GM21576 (cell line): ENCODE measurements at regions not wholly inside any gene's neighbourhood (a gene's known extent, or its start where the extent isn't known, plus 50 kb on each side); places are given as distances from the start of the nearest gene placed in this dataset.

ENCODE experiments used
- ATAC-seq: cut with Tn5 transposase; IDR thresholded peaks from one replicate; pipeline ENCODE4 v1.9.1; 2021; ENCODE audit warnings: mild to moderate bottlenecking, moderate library complexity; ENCODE audit not compliant: unreplicated experiment

DNA sequence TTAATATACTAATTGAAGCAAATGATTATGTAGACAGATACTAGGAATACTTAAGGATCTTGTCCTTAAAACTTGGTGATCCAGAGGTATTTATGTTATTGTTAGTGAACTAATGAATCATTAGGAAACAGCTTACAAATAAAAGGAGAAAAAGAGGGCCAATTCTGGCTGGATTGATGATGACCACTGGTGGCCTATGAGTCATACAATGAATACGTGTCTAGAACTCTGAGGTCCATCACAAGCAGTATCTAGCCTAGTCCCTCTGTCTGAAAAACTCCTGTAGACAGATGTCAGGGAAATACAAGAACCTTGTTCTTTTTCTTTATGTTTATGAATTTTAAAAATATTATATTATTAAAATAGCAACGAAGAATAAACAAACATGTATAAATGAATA is 51.7 kb upstream of the RTL1 start:
- no peak for ATAC-seq

DNA sequence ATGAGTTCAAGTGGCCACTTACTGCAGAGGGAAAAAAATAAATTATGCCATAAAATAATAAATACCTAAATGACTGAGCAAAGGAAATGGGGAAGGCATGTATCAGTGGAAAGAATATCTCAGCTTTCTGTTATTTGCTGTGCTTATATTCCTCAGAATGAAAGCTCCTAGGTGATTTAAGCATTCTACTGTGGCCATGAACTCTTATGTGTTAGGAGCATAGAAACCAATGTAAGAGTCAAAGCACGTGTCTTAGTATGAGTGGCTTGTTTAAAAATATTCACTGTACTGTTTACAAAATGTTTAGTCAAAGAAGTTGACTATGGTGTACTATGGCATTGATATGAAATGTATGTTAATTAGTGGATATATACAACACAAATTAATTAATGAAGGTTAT is 59.0 kb upstream of the RTL1 start:
- no peak for ATAC-seq

DNA sequence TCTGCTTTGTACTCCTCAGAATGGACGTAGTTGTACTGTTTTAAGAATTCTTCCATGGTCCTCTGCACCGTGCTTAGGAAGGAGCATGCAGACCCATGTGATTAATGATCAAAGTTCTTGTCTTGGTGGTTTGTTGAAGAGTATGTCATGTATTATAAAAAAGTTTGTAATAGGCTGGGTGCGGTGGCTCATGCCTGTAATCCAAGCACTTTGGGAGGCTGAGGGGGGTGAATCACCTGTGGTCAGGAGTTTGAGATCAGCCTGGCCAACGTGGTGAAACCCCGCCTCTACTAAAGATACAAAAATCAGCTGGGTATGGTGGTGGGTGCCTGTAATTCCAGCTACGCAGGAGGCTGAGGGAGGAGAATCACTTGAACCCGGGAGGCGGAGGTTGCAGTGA is 61.8 kb upstream of the RTL1 start:
- ATAC-seq, result no peak

DNA sequence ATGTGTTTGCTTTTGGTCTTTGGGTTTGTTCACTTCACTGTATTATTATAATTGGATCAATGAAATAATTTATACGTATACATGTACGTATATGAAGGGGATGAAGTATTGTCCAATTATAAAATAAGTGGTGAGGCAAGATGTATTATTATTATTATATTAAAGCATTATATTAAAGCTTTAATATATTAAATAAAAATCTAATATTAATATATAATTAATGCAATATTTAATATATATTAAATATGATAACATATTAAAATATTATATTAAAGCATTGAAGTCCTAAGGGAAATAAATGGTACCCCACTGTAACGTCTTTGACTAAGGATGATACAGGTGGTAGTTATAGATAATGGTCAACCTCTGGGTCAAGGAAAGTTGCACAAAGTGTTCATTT is 63.7 kb upstream of the RTL1 start:
- no peak for ATAC-seq

DNA sequence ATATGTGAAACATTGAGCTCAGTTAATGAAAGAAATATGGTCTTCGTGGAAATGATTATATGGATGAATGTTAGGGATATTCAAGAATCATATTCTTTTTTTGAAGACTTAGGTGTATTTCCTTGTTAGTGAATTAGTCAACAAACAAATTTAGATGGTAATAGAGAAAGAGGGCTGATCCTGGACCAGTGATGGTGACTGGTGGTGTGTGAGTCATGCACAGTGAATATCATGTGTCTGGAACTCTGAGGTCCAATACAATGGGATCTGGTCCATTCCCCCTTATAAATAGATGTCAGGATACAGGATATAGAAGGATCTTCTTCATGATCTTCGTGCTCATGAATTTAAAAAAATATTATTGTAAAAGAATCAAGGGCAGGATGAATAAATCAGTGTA is 64.4 kb upstream of the RTL1 start:
- no peak for ATAC-seq

DNA sequence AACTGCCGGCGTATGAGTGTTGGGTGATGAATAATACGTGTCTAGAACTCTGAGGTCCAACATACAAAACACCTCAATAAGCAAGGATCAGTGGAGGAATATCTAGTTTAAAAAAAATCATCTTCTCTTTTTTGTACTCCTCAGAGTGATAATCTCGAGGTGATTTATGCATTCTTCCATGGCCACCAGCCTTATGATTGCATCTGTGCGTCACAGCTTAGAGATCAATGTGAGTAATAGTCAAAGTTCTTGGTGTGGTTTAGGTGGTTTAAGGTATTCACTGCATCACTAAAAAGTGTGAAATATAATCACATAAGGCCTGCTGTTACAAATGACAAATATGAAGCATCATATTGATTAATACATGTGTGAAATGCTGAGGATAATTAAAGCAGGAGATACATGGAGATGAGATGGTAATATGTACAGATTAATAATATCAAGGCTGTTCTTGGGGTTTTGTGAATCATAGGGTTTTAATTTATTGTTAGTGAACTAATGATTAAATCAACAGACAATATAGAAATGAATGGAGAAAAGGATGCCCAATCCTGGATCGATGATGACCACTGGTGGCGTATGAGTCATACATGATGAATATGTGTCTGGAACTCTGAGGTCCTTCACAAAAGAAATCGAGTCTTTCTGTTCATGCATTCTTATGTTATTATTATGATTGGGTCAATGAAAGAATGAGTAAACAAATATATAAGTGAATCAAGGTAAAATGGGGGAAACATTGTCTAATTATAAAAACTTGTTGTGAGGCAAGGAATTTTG is 68.8 kb upstream of the RTL1 start:
- ATAC-seq, result no peak

DNA sequence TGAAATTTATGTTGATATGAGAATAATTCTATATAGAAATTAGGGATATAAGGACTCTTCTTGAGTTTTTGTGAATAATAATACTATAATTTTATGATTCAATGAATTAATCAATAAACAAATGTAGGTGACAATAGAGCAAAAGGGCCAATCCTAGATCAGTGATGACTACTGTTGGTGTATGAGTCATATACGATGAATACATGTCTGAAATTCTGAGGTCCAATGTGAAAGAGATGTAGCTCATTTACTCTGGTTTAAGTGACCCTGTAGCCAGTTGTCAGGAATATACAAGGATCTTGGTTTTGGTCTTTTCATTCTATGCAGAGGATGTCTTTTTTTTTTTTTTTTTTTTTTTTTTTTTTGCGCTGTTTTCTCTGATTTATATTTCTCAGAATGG is 72.1 kb upstream of the RTL1 start:
- ATAC-seq, result no peak

DNA sequence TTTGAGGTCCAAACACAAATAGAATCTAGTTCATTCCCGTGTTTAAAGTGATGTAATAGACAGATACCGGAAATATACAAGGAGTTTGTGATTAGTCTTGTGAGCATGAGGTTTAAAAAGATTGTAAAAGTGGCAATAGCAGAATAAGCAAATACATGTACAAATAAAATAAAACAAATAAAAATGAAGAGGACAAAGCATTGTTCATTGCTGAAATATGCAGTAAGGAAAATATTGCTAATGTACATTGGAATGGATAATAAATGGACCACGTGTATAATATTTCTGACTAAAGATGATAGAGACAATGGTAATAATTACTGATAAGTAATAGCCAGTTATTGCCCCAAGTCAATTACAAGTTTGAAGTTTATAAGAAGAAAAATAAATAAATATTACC is 75.6 kb upstream of the RTL1 start:
- ATAC-seq, result no peak

DNA sequence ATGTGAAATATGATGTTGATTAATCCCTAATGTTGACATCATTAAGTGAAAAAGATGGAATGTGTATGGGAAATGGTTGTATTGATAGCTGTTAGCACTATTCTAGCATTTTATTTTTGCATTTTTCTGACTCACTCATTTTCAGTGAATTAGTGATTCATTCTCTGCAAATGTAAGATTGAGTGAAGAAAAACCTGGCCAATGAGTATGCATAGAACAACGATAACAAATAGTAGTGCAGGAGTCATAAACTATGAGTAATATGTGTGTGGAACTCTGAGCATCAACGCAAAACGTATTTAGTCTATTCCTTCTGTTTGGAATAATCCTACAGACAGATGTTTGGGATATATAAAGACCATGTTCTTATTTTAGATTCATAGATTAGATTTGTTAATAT is 76.3 kb upstream of the RTL1 start:
- no peak for ATAC-seq

DNA sequence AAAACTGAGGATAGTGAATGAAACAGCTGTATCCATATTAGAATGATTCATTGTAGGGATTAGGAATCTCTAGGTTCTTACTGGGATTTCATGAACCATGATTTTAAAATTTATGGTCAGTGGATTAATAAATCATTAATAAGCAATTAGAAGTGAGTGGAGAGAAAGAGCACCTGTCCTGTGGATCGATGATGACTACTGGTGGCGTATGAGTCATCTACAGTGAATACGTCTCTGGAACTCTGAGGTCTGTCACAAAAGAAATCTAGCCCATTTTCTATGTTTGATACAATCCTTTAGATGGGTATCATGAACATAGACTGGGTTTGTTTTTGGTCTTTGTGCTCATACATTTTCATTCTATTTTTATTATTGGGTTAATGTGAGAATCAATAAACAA is 77.3 kb upstream of the RTL1 start:
- no peak for ATAC-seq

DNA sequence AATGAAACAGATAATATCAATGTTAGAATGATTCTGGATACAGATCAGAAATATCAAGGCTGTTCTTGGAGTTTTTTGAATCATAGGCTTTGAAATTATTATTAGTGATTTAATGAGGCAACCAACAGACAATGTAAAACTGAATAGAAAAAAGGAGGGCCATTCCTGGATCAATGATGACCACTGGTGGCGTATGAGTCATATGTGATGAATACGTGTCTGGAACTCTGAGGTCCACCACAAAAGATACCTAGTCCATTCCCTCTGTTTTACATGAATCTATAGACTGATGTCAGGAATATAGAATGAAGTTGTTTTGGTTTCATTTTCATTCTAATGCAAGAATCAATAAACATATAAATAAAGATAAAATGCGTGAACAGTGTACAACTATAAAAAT is 78.3 kb upstream of the RTL1 start:
- no peak for ATAC-seq

DNA sequence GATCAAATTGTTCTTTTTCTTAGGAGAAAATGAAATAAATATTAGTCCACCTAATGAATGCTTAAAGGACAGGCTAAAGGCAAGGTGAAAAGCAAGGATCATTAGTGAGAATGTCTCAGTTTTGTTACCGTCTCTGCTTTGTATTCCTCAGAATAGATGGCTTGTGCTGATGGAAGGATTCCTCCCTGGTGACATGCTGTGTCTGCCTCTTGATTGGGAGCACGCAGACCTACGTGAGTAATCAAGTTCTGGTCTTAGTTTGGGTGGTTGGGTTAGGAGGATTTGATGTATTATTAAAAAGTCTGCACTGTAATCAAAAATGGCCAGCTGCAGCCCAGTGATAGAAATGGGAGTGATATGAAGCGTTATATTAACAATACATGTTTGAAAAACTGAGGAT is 78.8 kb upstream of the RTL1 start:
- ATAC-seq, result no peak

DNA sequence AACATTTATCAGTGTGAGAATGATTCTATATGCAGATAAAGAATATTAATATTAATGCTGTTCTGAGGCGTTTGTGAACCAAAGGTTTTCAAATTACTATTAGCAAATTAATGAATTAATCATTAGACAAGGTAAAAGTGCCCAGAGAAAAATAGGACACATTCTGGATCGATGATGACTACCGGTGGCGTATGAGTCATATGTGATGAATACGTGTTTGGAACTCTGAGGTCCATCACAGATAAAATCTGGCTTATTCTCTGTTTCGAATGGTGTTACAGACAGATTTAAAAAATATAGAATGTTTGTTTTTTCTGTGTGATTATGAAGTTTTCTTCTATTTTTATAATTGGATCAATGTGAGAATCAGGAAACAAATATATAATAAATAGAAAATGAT is 79.2 kb upstream of the RTL1 start:
- no peak for ATAC-seq

DNA sequence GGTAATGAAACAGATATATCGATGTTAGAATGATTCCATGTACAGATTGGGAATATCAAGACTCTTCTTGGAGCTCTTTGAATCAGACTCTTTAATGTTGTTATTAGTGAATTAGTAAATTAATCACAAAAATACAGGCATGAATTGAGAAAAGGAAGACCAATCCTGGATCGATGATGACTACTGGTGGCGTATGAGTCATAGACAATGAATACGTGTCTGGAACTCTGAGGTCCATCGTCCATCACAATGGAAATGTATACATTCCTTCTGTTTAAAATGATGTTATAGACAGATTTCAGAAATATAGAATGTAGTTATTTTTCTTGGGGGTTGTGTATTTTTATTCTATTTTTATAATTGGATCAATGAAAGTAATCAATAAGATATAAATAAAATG is 80.2 kb upstream of the RTL1 start:
- ATAC-seq, result no peak

DNA sequence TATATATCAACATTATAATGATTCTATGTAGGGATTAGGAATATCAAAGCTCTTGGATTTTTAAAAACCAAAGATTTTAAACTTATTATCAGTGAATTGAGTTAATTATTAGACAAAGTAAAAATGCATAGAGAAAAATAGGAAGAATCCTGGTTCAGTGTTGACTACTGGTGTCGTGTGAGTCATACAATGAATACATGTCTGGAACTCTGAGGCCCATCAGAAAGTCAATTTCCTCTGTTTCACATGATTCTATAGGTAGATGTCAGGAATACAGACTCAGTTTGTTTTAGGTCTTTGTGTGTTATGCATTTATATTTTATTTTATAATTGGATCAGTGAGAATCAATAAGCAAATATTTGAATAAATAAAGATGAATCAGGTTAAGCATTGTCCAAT is 84.5 kb upstream of the RTL1 start:
- ATAC-seq, result no peak

DNA sequence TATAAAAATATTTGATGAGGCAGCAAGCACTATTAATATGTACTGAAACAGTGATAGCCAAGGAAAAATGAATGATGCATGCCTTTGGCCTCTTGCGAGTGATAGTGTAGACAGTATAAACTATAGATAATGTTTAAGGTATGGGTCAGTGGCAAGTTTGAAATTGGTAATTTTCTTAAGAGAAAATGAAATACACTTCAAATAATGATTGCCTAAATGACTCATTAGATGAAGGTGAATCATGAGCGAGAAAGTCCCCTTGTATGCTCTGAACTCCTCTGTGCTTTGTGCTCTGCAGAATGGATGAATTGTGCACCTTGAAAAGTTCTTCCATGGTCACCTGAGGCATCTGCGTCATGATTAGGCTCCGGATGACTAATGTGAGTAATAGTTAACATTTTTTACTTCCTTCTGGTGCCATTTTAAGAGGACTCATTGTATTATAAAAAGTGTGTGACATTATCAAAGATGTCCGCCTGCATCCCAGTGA is 84.9 kb upstream of the RTL1 start:
- ATAC-seq, result no peak

DNA sequence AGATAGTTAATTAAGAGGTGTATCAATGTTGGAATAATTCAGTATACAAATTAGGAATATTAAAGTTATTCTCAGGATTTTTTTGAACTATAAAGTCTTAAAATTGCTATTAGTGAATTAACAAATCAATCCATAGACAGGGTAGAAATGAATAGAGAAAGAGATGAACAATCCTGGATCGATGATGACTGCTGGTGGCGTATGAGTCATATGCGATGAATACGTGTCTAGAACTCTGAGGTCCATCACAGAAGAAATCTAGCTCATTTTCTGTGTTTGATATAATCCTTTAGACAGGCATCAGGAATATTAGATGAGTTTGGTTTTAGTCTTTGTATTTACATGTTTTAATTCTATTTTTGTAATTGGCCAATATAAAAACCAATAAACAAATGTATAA is 85.4 kb upstream of the RTL1 start:
- ATAC-seq, result no peak

DNA sequence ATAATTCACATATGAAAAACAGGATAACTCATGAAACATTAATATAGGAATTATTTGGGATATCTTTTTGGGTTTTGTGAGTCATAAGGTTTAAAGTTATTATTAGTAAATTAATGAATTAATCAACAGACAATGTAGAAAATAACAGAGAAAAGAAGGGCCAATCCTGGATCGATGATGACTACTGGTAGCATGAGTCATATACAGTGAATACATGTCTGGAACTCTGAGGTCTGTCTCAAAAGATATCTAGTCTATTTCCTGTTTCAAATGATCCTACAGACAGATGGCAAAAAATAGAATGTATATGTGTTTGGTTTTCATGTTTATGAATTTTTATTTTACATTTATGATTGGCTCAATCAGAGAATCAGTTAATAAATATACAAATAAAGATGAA is 86.4 kb upstream of the RTL1 start:
- no peak for ATAC-seq

DNA sequence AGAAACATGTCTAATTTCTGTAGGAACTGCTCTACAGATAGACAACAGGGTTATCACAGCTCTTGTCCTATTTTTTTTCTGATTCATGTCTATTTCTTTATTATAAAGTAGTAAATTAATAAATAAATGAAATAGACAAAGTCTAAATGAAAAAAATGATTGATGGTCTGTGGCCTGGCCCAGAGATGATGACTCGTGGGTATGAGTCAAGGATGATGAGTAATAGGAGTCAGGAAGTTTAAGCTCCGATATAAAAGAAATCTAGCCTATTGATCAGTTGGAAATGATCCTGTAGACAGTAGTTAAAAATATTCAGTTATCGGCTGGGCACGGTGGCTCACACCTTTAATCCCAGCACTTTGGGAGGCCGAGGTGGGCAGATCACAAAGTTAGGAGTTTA is 90.6 kb upstream of the RTL1 start:
- ATAC-seq, result no peak

DNA sequence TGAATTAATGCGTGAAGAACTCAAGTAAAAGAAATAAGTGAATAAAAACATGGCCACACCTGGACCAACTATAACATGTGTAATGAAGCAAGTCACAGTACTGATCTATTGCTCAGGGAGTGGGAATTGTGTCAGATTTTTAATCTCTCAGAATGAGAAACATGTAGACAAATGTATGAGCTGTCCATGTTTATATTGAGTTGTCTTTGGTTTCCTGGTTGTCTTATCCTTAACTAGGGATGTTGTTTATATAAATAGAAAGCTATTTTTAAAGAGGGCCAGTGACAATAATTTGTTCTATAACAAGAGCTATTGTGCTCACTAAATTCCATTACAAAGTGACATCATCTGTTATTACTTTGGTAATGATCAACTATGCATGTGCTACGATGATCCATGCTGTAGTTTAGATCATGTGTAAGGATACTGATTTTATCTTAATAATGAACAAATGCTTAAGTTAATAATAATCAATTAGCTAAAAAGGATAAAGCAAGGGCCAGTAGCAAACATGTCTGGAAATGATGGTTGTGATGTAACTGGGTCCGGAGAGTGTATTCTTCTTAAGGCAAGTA is 91.3 kb upstream of the RTL1 start:
- ATAC-seq, result no peak

DNA sequence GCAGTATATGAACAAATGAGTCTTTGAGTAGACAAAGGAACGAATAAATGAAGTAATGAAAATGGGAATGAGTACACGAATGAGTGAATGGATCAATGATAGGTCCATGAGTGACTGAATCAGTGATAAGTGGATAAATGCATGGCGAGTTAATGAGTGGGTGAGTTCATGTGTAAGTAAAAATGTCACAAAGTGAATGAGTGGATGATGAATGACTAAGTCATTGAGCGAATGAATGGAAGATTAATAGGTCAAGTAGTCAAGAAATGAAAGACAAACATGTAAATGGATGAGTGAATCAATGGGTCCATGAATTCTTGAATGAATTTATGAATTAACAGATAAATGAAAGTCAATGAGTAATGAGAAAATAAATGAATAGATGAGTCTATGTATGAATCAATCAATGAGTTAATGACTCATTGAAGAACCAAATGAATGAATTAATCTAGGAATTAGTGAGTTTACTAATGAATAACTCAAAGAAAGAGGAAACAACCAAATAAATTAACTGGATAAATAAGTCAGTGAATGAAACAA is 97.3 kb upstream of the RTL1 start:
- no peak for ATAC-seq

DNA sequence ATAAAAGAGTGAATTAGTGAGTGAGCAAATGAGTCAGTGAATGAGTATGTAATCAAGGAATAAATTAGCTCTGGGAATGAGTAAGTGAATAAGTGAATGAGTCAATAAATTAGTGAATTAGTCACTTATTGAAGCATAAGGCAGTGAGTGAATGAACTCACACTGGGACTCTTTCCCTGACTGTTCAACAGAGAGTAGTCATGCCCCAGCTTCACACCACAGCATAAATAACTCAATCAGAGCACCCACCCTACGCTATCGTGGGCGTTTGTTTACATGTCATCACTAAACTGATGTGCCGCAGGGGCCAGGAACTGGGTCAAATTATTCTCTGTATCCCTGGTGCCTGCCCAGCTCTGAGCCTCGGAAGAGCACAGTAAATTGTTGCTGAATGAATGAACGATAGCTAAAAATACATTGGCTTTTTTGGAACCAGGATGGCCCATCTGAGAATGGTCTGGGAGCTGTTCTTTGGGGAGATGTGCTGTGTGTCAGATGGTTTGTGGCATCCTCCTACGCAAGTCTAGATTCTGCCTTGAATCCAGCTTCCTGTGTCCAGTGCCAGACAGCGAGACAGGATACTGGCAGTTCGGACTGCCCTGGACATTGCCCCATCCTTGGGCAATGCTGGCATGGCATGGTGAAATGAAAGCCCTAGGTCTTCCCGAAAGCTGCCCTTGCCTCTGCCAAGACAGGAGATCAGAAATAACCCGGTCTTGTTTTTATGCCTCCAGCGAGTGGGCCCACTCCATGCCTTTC is 98.0 kb upstream of the RTL1 start:
- no peak for ATAC-seq
